MM.1S (cell line): ENCODE measurements at regions not wholly inside any gene's neighbourhood (a gene's known extent, or its start where the extent isn't known, plus 50 kb on each side); places are given as distances from the start of the nearest gene placed in this dataset.

Source experiments
- DNase-seq: peaks from one replicate; pipeline ENCODE4 v3.0.0-alpha.2; 2015
- H2AFZ ChIP-seq: fragments of 300-600 bp; sonication (generic); 2 replicates; pipeline ENCODE4 v1.6.0; 2016; ENCODE audit warnings: antibody characterized with exemption, low read length
- H3F3A ChIP-seq: fragments of 300-600 bp; sonication (generic); 2 replicates; pipeline ENCODE4 v1.6.1; 2016; ENCODE audit warnings: mild to moderate bottlenecking, antibody characterized with exemption, low read length, moderate library complexity, mixed read lengths; ENCODE audit not compliant: insufficient read depth
- H3K27ac ChIP-seq: fragments of 300-600 bp; sonication (generic); 2 replicates; pipeline ENCODE4 v1.5.1; 2016; ENCODE audit warnings: mild to moderate bottlenecking, low read length
- H3K27me3 ChIP-seq: fragments of 300-600 bp; sonication (generic); replicated peaks from 2 replicates; pipeline ENCODE4 v1.6.0; 2016; ENCODE audit warnings: low read length; ENCODE audit not compliant: insufficient read depth
- H3K36me3 ChIP-seq: fragments of 300-600 bp; sonication (generic); replicated peaks from 2 replicates; pipeline ENCODE4 v1.6.1; 2016; ENCODE audit warnings: mild to moderate bottlenecking, low read length, mixed read lengths; ENCODE audit not compliant: insufficient read depth
- H3K4me1 ChIP-seq: fragments of 300-600 bp; sonication (generic); 2 replicates; pipeline ENCODE4 v1.6.1; 2016; ENCODE audit warnings: low read length, mixed read lengths
- H3K4me2 ChIP-seq: fragments of 300-600 bp; sonication (generic); 2 replicates; pipeline ENCODE4 v1.6.0; 2016; ENCODE audit warnings: low read depth, low read length
- H3K4me3 ChIP-seq: fragments of 300-600 bp; sonication (generic); 2 replicates; pipeline ENCODE4 v1.5.1; 2016; ENCODE audit warnings: low read length, mixed read lengths
- H3K79me2 ChIP-seq: fragments of 300-600 bp; sonication (generic); 2 replicates; pipeline ENCODE4 v1.6.1; 2016; ENCODE audit warnings: mixed run types, low read length, mixed read lengths
- H3K9ac ChIP-seq: fragments of 300-600 bp; sonication (generic); 2 replicates; pipeline ENCODE4 v1.6.1; 2016; ENCODE audit warnings: low read length, mixed read lengths
- H3K9me2 ChIP-seq: fragments of 300-600 bp; sonication (generic); replicated peaks from 2 replicates; pipeline ENCODE4 v1.6.1; 2016; ENCODE audit warnings: mild to moderate bottlenecking, low read length, mixed read lengths; ENCODE audit not compliant: insufficient read depth
- H3K9me3 ChIP-seq: fragments of 300-600 bp; sonication (generic); replicated peaks from 2 replicates; pipeline ENCODE4 v1.6.1; 2016; ENCODE audit warnings: mild to moderate bottlenecking, low read length, mixed read lengths; ENCODE audit not compliant: insufficient read depth
- H4K20me1 ChIP-seq: fragments of 300-600 bp; sonication (generic); 2 replicates; pipeline ENCODE4 v1.6.1; 2016; ENCODE audit warnings: mild to moderate bottlenecking, low read length, moderate library complexity, mixed read lengths; ENCODE audit not compliant: insufficient read depth
- EZH2 ChIP-seq: fragments of 300-600 bp; sonication (generic); optimal IDR thresholded peaks from 2 replicates; pipeline ENCODE3; 2017; ENCODE audit warnings: low read depth, mild to moderate bottlenecking, antibody characterized with exemption, low read length, mixed read lengths
- EZH2phosphoT487 ChIP-seq: fragments of 300-600 bp; sonication (generic); IDR thresholded peaks from 2 replicates; pipeline ENCODE4 v1.6.1; 2018; ENCODE audit warnings: antibody characterized with exemption, low read length
- TF ChIP-seq, protein P1 (sequence below): fragments of 300-600 bp; sonication (generic); IDR thresholded peaks from 2 replicates; pipeline ENCODE4 v1.5.1; 2016; ENCODE audit warnings: antibody characterized with exemption, low read length, mixed read lengths

DNA sequence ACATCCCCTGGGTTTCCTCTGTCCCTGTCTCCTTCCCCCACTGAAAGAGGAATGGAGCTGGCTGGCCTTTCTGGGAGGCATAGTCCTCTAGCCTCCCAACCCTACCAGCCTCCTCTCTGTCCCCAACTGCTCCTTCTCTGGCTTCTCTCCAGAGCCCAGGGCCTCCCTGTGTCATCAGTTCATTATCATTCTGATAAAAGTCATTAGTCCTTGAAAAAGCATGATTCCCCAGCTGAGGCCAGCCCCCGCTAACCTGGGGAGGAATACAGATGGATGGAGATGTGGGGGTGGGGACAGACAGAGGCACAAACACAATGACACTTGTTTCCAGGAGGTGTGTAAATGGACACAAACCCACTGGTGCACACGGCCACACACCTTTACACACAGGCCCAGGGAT, 73.6 kb upstream of the HSPA9 start:
- no peaks in the 10 kb centered on the region for H3K9me3 ChIP-seq
- DNase-seq, result no peak
- H3F3A ChIP-seq, result peaks cover 6% of the 10 kb centered on the region; the same call in 1 of the 2 replicates
- no peaks in the 10 kb centered on the region for H3K9me2 ChIP-seq
- no peaks in the 10 kb centered on the region for H3K79me2 ChIP-seq
- H3K27ac ChIP-seq, result no peak overlapping the region
- peaks cover 7% of the 10 kb centered on the region for H3K4me1 ChIP-seq
- no peak for TF ChIP-seq EZH2phosphoT487
- TF ChIP-seq, protein P1, sequence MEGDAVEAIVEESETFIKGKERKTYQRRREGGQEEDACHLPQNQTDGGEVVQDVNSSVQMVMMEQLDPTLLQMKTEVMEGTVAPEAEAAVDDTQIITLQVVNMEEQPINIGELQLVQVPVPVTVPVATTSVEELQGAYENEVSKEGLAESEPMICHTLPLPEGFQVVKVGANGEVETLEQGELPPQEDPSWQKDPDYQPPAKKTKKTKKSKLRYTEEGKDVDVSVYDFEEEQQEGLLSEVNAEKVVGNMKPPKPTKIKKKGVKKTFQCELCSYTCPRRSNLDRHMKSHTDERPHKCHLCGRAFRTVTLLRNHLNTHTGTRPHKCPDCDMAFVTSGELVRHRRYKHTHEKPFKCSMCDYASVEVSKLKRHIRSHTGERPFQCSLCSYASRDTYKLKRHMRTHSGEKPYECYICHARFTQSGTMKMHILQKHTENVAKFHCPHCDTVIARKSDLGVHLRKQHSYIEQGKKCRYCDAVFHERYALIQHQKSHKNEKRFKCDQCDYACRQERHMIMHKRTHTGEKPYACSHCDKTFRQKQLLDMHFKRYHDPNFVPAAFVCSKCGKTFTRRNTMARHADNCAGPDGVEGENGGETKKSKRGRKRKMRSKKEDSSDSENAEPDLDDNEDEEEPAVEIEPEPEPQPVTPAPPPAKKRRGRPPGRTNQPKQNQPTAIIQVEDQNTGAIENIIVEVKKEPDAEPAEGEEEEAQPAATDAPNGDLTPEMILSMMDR, result no peak
- TF ChIP-seq EZH2, result no peak
- H3K36me3 ChIP-seq, result no peaks in the 10 kb centered on the region
- no peaks in the 10 kb centered on the region for H4K20me1 ChIP-seq
- no peak overlapping the region for H3K4me2 ChIP-seq
- no peak overlapping the region for H3K4me3 ChIP-seq
- no peak overlapping the region for H2AFZ ChIP-seq
- H3K27me3 ChIP-seq, result peaks cover 46% of the 10 kb centered on the region
- H3K9ac ChIP-seq, result no peak overlapping the region

DNA sequence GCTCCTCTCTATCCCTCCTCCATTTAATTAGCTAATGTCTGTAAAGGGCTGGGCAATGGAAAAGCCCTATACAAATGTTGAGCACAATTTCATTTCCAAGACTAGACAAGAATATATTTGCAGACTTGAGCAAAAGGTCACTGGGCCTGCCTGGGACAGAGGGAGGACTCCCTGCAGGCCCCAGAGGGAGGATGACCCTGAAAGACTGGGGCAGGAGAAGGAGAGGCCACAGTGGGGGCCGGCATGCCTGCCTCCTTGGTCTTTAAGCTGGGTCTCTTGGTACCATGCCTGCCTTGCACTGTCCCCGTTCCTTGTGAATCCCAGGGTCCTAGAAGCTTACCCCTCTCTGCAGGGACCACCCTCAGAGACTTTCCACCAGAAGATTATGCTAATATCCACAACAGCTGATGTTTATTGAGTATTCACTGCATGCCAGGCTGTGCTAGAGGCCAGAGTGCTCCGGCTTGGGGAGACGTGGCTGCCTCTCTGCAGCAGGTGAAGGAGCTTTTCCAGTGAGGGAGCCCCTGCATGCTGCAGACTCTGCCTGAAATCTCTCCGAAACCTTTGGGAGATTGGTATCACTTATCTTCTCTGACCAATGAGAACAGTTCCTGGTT, 72.7 kb upstream of the HSPA9 start:
- no peak overlapping the region for H3K4me3 ChIP-seq
- TF ChIP-seq EZH2 (no peak), EZH2phosphoT487 (no peak)
- TF ChIP-seq, protein P1, result no peak
- no peaks in the 10 kb centered on the region for H3K79me2 ChIP-seq
- H3K4me1 ChIP-seq, result no peaks in the 10 kb centered on the region
- DNase-seq, result no peak
- no peaks in the 10 kb centered on the region for H3F3A ChIP-seq
- no peaks in the 10 kb centered on the region for H3K36me3 ChIP-seq
- H4K20me1 ChIP-seq, result no peaks in the 10 kb centered on the region
- H3K9ac ChIP-seq, result no peak overlapping the region
- peaks cover 41% of the 10 kb centered on the region for H3K27me3 ChIP-seq
- H3K4me2 ChIP-seq, result no peak overlapping the region
- H3K9me3 ChIP-seq, result no peaks in the 10 kb centered on the region
- H3K27ac ChIP-seq, result no peak overlapping the region
- H3K9me2 ChIP-seq, result no peaks in the 10 kb centered on the region
- H2AFZ ChIP-seq, result no peak overlapping the region

DNA sequence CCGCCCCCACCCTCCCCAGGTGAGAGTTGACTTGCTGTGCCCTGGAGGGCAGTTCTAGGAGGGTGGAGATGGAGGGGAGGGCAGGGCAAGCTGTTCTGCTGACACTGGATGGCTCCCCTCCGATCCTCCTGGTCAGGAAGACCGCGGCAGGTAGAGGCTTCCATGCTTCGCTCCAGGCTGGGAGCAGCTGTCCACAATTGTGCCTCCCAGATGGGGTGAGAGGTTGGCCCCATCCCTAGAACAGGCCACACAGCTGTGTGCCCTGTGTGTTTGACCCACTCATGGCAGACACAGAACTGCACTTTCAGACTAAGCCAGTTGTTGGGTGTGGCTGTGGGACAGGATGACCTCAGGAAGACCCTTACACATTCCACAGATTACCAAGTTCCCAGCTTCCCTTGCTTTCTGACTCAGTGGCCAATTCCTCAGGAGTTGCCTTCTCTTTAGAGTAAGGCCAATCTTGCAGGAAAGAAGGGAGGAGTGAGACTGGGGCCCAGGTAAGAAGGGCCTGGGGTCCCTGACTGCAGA, 72.1 kb upstream of the HSPA9 start:
- Histone ChIP-seq H3K27me3 (peaks cover 35% of the 10 kb centered on the region), H4K20me1 (no peaks in the 10 kb centered on the region), H3K9me3 (no peaks in the 10 kb centered on the region), H3K4me3 (no peak overlapping the region), H3K4me2 (no peak overlapping the region), H3K27ac (no peak overlapping the region), H3K79me2 (no peaks in the 10 kb centered on the region), H2AFZ (no peak overlapping the region), H3K36me3 (no peaks in the 10 kb centered on the region), H3K4me1 (no peaks in the 10 kb centered on the region), H3F3A (no peaks in the 10 kb centered on the region), H3K9me2 (no peaks in the 10 kb centered on the region), H3K9ac (no peak overlapping the region)
- TF ChIP-seq, protein P1, result no peak
- TF ChIP-seq EZH2phosphoT487 (no peak), EZH2 (no peak)
- no peak for DNase-seq
